HUES64 (cell line): ENCODE measurements at regions not wholly inside any gene's neighbourhood (a gene's known extent, or its start where the extent isn't known, plus 50 kb on each side); places are given as distances from the start of the nearest gene placed in this dataset.

ENCODE experiments used
- H3K27ac ChIP-seq: 2 replicates; pipeline ENCODE4 v1.7.0; 2013; ENCODE audit warnings: low read depth, low read length, inconsistent platforms
- H3K27me3 ChIP-seq: 2 replicates; pipeline ENCODE4 v1.6.1; 2013; ENCODE audit warnings: mild to moderate bottlenecking, low read length; ENCODE audit not compliant: insufficient read depth
- H3K36me3 ChIP-seq: 2 replicates; pipeline ENCODE4 v1.6.1; 2013; ENCODE audit warnings: mild to moderate bottlenecking, low read length; ENCODE audit not compliant: insufficient read depth
- H3K4me1 ChIP-seq: 2 replicates; pipeline ENCODE4 v1.6.1; 2013; ENCODE audit warnings: mild to moderate bottlenecking, low read length, moderate library complexity; ENCODE audit not compliant: insufficient read depth
- H3K4me3 ChIP-seq: 2 replicates; pipeline ENCODE4 v1.5.1; 2013; ENCODE audit warnings: mild to moderate bottlenecking, low read length, moderate library complexity
- H3K9ac ChIP-seq: 2 replicates; pipeline ENCODE4 v1.6.1; 2013; ENCODE audit warnings: mild to moderate bottlenecking, low read depth, low read length
- H3K9me3 ChIP-seq: 2 replicates; pipeline ENCODE4 v1.6.1; 2013; ENCODE audit warnings: low read depth, low read length; ENCODE audit not compliant: insufficient read depth
- WGBS: fragments of 150-250, 120-280 bp; methylation state at CpG from one replicate; pipeline ENCODE4 v1.1.7; 2013; ENCODE audit warnings: missing lambda C conversion rate; 5-methylcytosine and 5-hydroxymethylcytosine counted together

DNA sequence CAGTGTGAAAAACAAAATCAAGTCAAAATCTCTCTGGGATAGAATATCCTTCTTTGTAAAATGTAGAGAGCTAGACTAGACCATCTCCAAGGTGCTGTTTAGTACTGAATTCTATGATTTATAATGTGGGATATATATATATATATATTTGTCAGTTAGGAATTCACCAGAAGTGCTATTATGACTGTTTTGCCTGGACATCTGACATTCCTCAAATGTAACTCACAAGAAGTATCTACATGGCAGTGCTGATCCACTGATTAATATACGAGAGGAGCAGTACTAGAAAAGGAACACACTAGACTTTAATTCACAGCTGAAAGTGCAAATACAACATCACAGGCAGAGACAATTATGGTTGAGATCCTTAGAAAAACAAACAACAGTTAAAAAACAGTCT is 208.9 kb downstream of the GBA3 start:
- Histone ChIP-seq H3K4me3 (no peak overlapping the region), H3K4me1 (no peaks in the 10 kb centered on the region), H3K9me3 (no peaks in the 10 kb centered on the region), H3K27ac (no peak overlapping the region), H3K36me3 (no peaks in the 10 kb centered on the region), H3K27me3 (no peaks in the 10 kb centered on the region), H3K9ac (no peak overlapping the region)
- 100% methylated on average over 1 of the region's 1 CpG for WGBS

DNA sequence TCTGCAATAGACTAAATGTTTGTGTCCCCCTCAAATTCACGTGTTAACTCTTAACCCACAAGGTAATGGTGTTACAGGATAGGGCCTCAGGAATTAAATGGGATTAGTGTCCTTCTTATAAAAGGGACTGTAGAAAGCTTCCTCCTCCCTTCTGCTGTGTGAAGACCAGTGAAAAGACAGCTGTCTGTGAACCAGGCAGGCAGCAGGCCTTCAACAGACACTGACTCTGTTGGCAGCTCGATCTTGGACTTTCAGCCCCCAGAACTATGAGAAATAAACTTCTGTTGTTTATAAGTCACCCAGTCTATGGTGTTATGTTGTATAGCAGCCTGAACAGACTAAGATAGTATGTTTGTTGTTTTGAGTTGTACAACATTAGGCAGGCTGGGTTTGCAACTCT is 208.1 kb downstream of the GBA3 start:
- no peaks in the 10 kb centered on the region for H3K27me3 ChIP-seq
- H3K27ac ChIP-seq: no peak overlapping the region
- H3K4me3 ChIP-seq: no peak overlapping the region
- H3K9ac ChIP-seq: no peak overlapping the region
- no peaks in the 10 kb centered on the region for H3K4me1 ChIP-seq
- 82% methylated on average over 2 of the region's 2 CpGs for WGBS
- no peaks in the 10 kb centered on the region for H3K36me3 ChIP-seq
- H3K9me3 ChIP-seq: no peaks in the 10 kb centered on the region

DNA sequence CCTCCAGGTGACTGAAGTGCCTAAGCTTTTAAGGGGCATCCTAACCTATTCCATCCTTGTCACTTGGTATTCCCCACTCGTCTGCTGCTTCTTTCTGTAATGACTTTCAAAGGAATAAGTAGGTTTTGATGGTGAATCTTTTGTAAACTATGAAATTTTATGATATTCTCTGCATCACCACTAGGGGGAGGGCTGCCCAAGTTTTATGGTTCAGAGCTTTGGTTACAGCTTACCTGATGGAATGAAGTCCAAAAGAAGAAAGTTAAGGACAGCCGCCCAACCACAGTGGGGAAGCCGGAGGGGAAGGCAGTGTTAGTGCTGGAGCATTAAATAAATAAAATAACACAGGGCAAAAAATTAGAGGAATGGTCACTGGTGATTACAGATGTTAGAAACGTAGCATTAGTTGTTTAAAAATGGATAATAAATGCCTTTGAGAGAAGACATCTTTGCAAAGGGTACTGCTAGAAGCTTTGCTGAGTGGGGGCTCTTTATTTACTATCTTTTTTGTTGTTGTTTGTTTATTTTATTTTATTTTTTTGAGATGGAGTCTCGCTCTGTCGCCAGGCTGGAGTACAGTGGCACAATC is 204.9 kb downstream of the GBA3 start:
- Histone ChIP-seq H3K27ac (no peak overlapping the region), H3K9me3 (peaks cover 12% of the 10 kb centered on the region), H3K4me1 (no peaks in the 10 kb centered on the region), H3K27me3 (no peaks in the 10 kb centered on the region), H3K36me3 (no peaks in the 10 kb centered on the region), H3K4me3 (no peak overlapping the region), H3K9ac (no peak overlapping the region)
- WGBS: 68% methylated on average over 6 of the region's 6 CpGs

DNA sequence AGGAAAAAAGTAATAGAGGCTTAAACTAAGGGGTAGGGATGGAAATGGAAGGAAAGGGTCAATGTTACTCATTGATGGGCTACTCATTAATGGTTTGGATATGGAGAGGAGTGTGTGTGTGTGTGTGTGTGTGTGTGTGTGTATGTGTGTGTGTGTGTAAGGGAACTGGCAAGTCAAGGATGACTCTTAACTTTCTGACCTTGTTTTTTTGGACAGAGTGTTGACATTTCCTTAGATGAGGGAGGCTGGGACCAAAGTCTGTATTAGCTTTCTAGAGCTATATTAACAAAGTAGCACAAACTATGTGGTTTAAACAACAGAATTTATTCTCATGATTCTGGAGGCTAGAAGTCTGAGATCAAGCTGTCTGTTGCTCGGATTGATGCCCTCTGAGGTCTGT is 202.7 kb downstream of the GBA3 start:
- WGBS: 96% methylated on average over 1 of the region's 1 CpG
- peaks cover 19% of the 10 kb centered on the region for H3K9me3 ChIP-seq
- no peak overlapping the region for H3K9ac ChIP-seq
- H3K4me3 ChIP-seq: no peak overlapping the region
- no peak overlapping the region for H3K27ac ChIP-seq
- no peaks in the 10 kb centered on the region for H3K27me3 ChIP-seq
- H3K36me3 ChIP-seq: no peaks in the 10 kb centered on the region
- H3K4me1 ChIP-seq: no peaks in the 10 kb centered on the region

DNA sequence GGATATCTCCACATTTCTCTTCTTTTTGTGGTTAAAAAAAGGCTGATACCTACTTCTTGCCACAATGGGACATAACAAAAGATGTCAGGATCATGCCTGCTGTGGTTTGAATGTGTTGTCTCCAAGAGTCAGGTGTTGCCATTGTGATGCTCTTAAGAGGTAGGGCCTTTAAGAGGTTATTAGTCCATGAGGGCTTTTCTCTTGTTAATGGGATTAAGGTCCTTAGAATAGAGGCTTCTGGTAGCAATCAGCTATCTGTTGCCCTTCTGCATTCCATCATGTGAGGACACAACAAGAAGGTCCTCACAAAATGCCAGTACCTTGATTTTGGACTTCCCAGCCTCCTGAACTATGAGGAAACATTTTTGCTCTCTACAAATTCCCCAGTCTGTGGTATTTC is 191.4 kb downstream of the GBA3 start:
- H3K27me3 ChIP-seq: no peaks in the 10 kb centered on the region
- H3K4me1 ChIP-seq: no peaks in the 10 kb centered on the region
- no peak overlapping the region for H3K4me3 ChIP-seq
- H3K9me3 ChIP-seq: peaks cover 31% of the 10 kb centered on the region
- no peak overlapping the region for H3K9ac ChIP-seq
- H3K27ac ChIP-seq: peak overlapping the region; percentile 84; the same call in 1 of the 2 replicates
- H3K36me3 ChIP-seq: no peaks in the 10 kb centered on the region

DNA sequence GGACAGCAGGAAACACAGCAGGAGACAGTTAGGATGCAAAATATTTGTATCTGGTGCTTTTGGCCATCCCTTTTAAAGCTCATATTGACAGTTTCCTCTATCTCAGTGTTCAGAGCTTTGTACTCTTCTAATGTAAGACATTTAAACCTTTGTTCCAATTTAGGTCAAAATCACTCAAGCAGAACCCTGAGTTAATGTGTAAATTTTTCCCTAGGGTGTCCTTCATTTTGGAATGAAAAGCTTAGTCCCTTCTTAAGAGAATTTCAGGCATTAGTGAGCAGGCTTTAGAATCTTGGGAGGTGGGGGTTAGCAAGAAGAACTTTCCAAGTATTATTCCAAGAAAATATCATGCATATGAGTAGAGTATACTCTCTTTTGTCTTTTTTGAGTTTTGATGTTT is 188.7 kb downstream of the GBA3 start:
- H3K4me1 ChIP-seq: no peaks in the 10 kb centered on the region
- H3K36me3 ChIP-seq: no peaks in the 10 kb centered on the region
- no peak overlapping the region for H3K4me3 ChIP-seq
- H3K9me3 ChIP-seq: peaks cover 31% of the 10 kb centered on the region
- no peaks in the 10 kb centered on the region for H3K27me3 ChIP-seq
- no peak overlapping the region for H3K27ac ChIP-seq
- H3K9ac ChIP-seq: no peak overlapping the region

DNA sequence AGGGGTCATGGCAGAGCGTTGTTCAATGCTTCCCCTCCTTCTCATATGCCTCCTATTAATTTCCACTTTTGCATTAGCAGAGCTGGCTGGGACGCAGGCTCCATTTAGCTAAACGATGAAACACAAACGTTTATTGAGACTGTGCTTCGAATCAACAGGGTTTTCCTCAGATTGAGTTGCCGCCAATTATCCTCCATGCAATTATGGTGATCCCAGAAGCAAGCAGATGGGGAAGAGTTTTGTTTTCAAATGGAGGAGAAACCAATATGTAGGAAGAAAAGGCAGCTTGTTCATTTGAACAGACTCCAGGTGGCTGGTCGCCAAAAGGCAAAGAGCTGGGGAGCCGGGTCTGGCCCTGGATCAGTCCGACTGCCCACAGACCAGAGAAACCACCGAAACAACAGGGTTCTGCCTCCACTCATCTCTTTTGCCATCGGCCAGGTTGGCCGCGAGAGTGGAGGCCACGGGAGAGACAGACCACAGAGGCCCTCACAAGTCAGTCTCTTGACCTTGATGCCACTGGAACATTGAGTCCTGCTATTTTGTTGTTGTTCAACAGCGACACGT is 184.8 kb downstream of the GBA3 start:
- no peaks in the 10 kb centered on the region for H3K36me3 ChIP-seq
- no peak overlapping the region for H3K9ac ChIP-seq
- H3K4me3 ChIP-seq: no peak overlapping the region
- WGBS: 89% methylated on average over 16 of the region's 16 CpGs
- no peaks in the 10 kb centered on the region for H3K4me1 ChIP-seq
- peaks cover 4% of the 10 kb centered on the region; the same call in 1 of the 2 replicates for H3K9me3 ChIP-seq
- H3K27ac ChIP-seq: no peak overlapping the region
- H3K27me3 ChIP-seq: no peaks in the 10 kb centered on the region

DNA sequence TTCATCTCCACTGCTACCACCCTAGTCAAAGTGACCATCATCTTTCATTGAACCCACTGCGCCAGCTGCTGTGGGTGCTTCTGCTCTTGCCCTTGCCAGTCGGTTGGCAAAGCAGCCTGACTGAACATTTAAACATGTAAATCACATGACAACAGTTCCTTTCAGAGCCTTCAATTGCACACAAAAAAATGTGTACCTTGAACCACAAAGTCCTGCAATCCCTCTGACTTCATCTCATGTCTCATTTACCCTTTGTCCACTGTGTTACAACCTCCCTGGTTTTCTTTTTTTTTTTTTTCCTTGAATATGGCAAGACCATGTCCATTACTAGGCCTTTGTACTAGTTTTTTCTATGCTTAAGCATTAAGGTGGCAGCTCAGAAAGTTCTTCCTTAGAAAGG is 183.5 kb downstream of the GBA3 start:
- no peak overlapping the region for H3K4me3 ChIP-seq
- H3K27me3 ChIP-seq: no peaks in the 10 kb centered on the region
- no peaks in the 10 kb centered on the region for H3K9me3 ChIP-seq
- no peaks in the 10 kb centered on the region for H3K36me3 ChIP-seq
- no peak overlapping the region for H3K27ac ChIP-seq
- 91% methylated on average over 2 of the region's 2 CpGs for WGBS
- no peak overlapping the region for H3K9ac ChIP-seq
- H3K4me1 ChIP-seq: no peaks in the 10 kb centered on the region

DNA sequence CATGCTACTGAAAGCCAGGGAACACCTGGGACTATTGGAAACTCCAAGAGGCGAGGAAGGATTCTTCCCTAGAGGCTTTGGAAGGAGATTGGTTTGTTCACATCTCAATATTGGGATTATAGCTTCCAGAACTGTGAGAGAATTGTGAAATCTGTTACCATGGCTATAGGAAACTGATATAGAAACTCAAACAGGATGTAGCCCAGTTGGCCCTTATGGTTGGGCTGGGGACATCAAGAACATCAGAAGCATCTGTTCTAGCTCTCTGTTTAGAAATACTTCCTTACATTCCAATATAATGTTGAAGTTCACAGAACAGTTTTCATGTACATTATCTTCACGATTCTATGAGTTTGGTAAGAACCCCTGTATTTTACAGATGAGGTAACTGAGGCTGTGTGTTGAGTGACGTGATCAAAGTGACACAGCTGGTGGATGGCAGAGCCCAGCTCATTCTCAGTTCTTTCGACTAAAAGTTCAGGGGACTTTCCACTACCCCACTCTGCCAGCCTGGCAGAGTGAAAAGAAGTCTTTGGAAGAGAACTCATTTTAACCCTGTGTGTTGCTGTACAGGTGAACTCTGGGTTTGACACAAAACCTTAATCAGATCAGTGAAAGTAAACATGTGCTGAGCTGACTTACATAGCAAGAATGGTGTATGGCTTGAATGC is 183.0 kb downstream of the GBA3 start:
- no peak overlapping the region for H3K27ac ChIP-seq
- H3K9me3 ChIP-seq: no peaks in the 10 kb centered on the region
- no peaks in the 10 kb centered on the region for H3K4me1 ChIP-seq
- WGBS: 94% methylated on average over 4 of the region's 4 CpGs
- no peak overlapping the region for H3K9ac ChIP-seq
- H3K27me3 ChIP-seq: no peaks in the 10 kb centered on the region
- H3K36me3 ChIP-seq: no peaks in the 10 kb centered on the region
- no peak overlapping the region for H3K4me3 ChIP-seq

DNA sequence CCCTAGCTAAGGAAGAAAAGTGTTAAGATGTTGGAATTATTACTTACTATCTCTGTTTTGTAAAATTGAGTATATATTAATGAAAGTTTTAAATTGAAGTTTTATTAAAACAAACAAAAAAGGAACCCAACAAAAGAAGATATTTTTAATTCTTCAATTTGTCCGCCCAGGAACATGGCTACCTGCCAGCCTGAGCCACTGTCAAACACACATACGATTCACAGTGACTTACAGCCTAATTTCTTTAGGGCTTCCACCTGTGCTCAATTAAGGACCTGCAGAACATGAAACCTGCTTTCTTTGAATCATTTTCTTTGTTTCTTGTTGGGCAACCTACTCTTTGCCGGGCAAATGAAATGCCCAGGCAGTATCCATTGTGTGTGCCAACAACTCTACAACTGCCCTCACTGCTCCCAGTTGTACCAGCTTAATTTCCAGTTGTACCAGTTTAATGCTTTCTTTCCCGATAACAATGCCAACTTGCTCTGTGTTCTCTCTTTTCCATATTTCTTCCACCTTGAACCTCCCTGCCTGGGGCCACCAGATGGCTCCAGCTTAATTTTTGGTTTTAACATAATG is 181.7 kb downstream of the GBA3 start:
- WGBS: 93% methylated on average over 4 of the region's 4 CpGs
- Histone ChIP-seq H3K9ac (no peak overlapping the region), H3K27me3 (no peaks in the 10 kb centered on the region), H3K4me1 (no peaks in the 10 kb centered on the region), H3K27ac (no peak overlapping the region), H3K9me3 (no peaks in the 10 kb centered on the region), H3K36me3 (no peaks in the 10 kb centered on the region), H3K4me3 (no peak overlapping the region)

DNA sequence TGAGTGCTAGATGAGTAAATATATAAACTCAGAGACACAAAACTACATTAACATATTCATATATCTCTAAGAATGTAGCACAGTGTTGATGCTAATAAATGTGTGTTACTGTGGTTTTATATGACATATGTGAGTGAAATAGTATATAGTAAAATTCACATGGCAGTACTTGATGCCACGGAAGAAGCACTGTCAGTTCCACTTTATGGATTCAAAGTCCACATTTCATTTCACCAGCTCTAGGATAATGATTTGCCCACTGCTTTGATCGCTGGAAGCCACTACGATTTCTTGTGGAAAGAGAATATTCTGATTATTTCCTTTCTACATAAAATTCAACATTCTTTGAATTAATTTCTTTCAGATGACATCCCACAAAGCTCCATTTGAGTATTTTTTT is 181.2 kb downstream of the GBA3 start:
- Histone ChIP-seq H3K9me3 (no peaks in the 10 kb centered on the region), H3K27me3 (no peaks in the 10 kb centered on the region), H3K36me3 (no peaks in the 10 kb centered on the region), H3K4me3 (no peak overlapping the region), H3K27ac (no peak overlapping the region), H3K9ac (no peak overlapping the region), H3K4me1 (no peaks in the 10 kb centered on the region)
- 100% methylated on average over 2 of the region's 3 CpGs for WGBS
